ENCODE measurements at regions not wholly inside any gene's neighbourhood (a gene's known extent, or its start where the extent isn't known, plus 50 kb on each side); places are given as distances from the start of the nearest gene placed in this dataset.

GRCh38 chr7:127484954-127485353 lies 92.4 kb upstream of the ZNF800 start:
- Histone ChIP-seq H3K27me3 (no peaks in the 10 kb centered on the region), H3K9me3 (no peaks in the 10 kb centered on the region), H3K4me3 (no peak overlapping the region), H3K36me3 (no peaks in the 10 kb centered on the region), H3K4me1 (peaks cover 0 to 14% (median 2%) of the 10 kb centered on the region in 4 donors), H3K27ac (no peak overlapping the region)
- TF ChIP-seq POLR2A (IDR thresholded peaks at IDR 0.05): no peak
- no peak for TF ChIP-seq CTCF (IDR thresholded peaks at IDR 0.05)
- TF ChIP-seq POLR2AphosphoS5 (IDR thresholded peaks at IDR 0.05): no peak
- no peak for TF ChIP-seq EP300 (IDR thresholded peaks at IDR 0.05)
- no peak for DNase-seq
- 52 to 69% (median 65%) methylated on average over 6 of the region's 6 CpGs for WGBS, 5 donors
- intact Hi-C loops (cut with DNase I; ENCODE audit: low total_unique reads): no loop called here

GRCh38 chr7:127478461-127478860 lies 86.0 kb upstream of the ZNF800 start:
- TF ChIP-seq POLR2A (IDR thresholded peaks at IDR 0.05) (no peak), POLR2AphosphoS5 (IDR thresholded peaks at IDR 0.05) (no peak), EP300 (IDR thresholded peaks at IDR 0.05) (no peak), CTCF (IDR thresholded peaks at IDR 0.05) (no peak)
- intact Hi-C loops (cut with DNase I; ENCODE audit: low total_unique reads): no loop called here
- H3K9me3 ChIP-seq: no peaks in the 10 kb centered on the region

GRCh38 chr7:127478024-127478355 lies 85.5 kb upstream of the ZNF800 start:
- H3K27ac ChIP-seq: no peak overlapping the region
- intact Hi-C loops (cut with DNase I; ENCODE audit: low total_unique reads): no loop called here
- no peak overlapping the region for H3K4me3 ChIP-seq
- H3K9me3 ChIP-seq: no peaks in the 10 kb centered on the region
- 0 to 9% (median 7%) methylated on average over 1 of the region's 1 CpG for WGBS, 5 donors
- H3K4me1 ChIP-seq: peaks cover 0 to 8% (median 7%) of the 10 kb centered on the region in 4 donors
- H3K36me3 ChIP-seq: no peaks in the 10 kb centered on the region
- peak in 1 of 2 donors; percentile 10 for DNase-seq
- no peaks in the 10 kb centered on the region for H3K27me3 ChIP-seq
- TF ChIP-seq POLR2A (IDR thresholded peaks at IDR 0.05) (no peak), CTCF (IDR thresholded peaks at IDR 0.05) (no peak)

More at GRCh38 chr7:127478461-127478860, 86.0 kb upstream of the ZNF800 start:
- H3K27me3 ChIP-seq: no peaks in the 10 kb centered on the region
- no peaks in the 10 kb centered on the region for H3K36me3 ChIP-seq
- no peak overlapping the region for H3K4me3 ChIP-seq
- DNase-seq: no peak
- H3K4me1 ChIP-seq: peaks cover 0 to 10% (median 7%) of the 10 kb centered on the region in 4 donors
- WGBS, 5 donors: 74 to 86% (median 82%) methylated on average over 2 of the region's 2 CpGs
- no peak overlapping the region for H3K27ac ChIP-seq

GRCh38 chr7:127477295-127478023 lies 85.0 kb upstream of the ZNF800 start:
- H3K4me3 ChIP-seq: no peak overlapping the region
- 17 to 31% (median 26%) methylated on average over 7 of the region's 7 CpGs for WGBS, 5 donors
- H3K4me1 ChIP-seq: peaks cover 0 to 8% (median 6%) of the 10 kb centered on the region in 4 donors
- TF ChIP-seq EP300 (IDR thresholded peaks at IDR 0.05) (no peak), POLR2AphosphoS5 (IDR thresholded peaks at IDR 0.05) (no peak), POLR2A (IDR thresholded peaks at IDR 0.05) (no peak), CTCF (IDR thresholded peaks at IDR 0.05) (no peak)
- H3K36me3 ChIP-seq: no peaks in the 10 kb centered on the region
- intact Hi-C loops (cut with DNase I; ENCODE audit: low total_unique reads): no loop called here
- DNase-seq: peak in 1 of 2 donors; percentile 63
- no peaks in the 10 kb centered on the region for H3K27me3 ChIP-seq
- no peaks in the 10 kb centered on the region for H3K9me3 ChIP-seq
- peak overlapping the region in 3 of 5 donors; percentile 14 to 24 (median 23) for H3K27ac ChIP-seq

Measured in stomach (tissue), 8 donors.